Suprapubic skin (tissue), 4 donors: ENCODE measurements at regions not wholly inside any gene's neighbourhood (a gene's known extent, or its start where the extent isn't known, plus 50 kb on each side); places are given as distances from the start of the nearest gene placed in this dataset.
"Not testable (repeated sequence)": the region's sequence is repeated elsewhere in the genome, so short reads cannot be mapped to it uniquely, and the experiment has no call there.

Source experiments
- DNase-seq, 2 donors: peaks; one replicate each; pipeline ENCODE4 v3.0.0-alpha.2; 2019; ENCODE audit warnings: low spot score in 2 of 2
- H3K27ac ChIP-seq: fragments of 200-600 bp; sonication (generic); one replicate; pipeline ENCODE4 v1.5.1; 2019
- H3K27me3 ChIP-seq: fragments of 200-600 bp; sonication (generic); one replicate; pipeline ENCODE4 v1.5.1; 2019
- H3K36me3 ChIP-seq: fragments of 200-600 bp; sonication (generic); one replicate; pipeline ENCODE4 v1.5.1; 2019
- H3K4me1 ChIP-seq: fragments of 200-600 bp; sonication (generic); one replicate; pipeline ENCODE4 v1.5.1; 2019
- H3K4me3 ChIP-seq: fragments of 200-600 bp; sonication (generic); one replicate; pipeline ENCODE4 v1.5.1; 2019; ENCODE audit warnings: mild to moderate bottlenecking
- H3K9me3 ChIP-seq: fragments of 200-600 bp; sonication (generic); one replicate; pipeline ENCODE4 v1.5.1; 2019
- EP300 ChIP-seq: sonication (generic); formaldehyde crosslinking; IDR thresholded peaks from one replicate; pipeline ENCODE4 v1.6.1; 2017; ENCODE audit warnings: antibody characterized with exemption
- POLR2A ChIP-seq, 2 donors: fragments of 450-650 bp; IDR thresholded peaks; one replicate each; pipeline ENCODE4 v1.6.1; 2017; ENCODE audit warnings: antibody characterized with exemption in 2 of 2, mild to moderate bottlenecking in 2 of 2, moderate library complexity in 2 of 2
- POLR2AphosphoS5 ChIP-seq, 3 donors: sonication (generic); formaldehyde crosslinking; IDR thresholded peaks; one replicate each; pipeline ENCODE4 v1.6.1; 2017; ENCODE audit warnings: antibody characterized with exemption in 3 of 3
- WGBS: methylation state at CpG from one replicate; pipeline ENCODE4 v1.1.5; 2018; 5-methylcytosine and 5-hydroxymethylcytosine counted together
- TF ChIP-seq, protein P1 (sequence below), 2 donors: fragments of 200-600 bp in 1 of 2; fragments of 450-650 bp in 1 of 2; sonication (generic) in 1 of 2; IDR thresholded peaks; one replicate each; pipeline ENCODE4 v1.5.1; 2016 to 2019; ENCODE audit warnings: antibody characterized with exemption in 2 of 2, mild to moderate bottlenecking in 1 of 2, moderate library complexity in 1 of 2

GRCh38 chr9:30932226-30932625 is 1452.2 kb upstream of the ACO1 start:
- Histone ChIP-seq H3K27ac (no peak overlapping the region), H3K36me3 (no peaks in the 10 kb centered on the region), H3K9me3 (no peaks in the 10 kb centered on the region), H3K4me3 (no peak overlapping the region), H3K4me1 (no peaks in the 10 kb centered on the region), H3K27me3 (no peaks in the 10 kb centered on the region)
- DNase-seq, result no peak
- WGBS, result 71% methylated on average over 2 of the region's 2 CpGs
- TF ChIP-seq POLR2AphosphoS5 (IDR thresholded peaks at IDR 0.05) (no peak), POLR2A (IDR thresholded peaks at IDR 0.05) (no peak), EP300 (no peak)
- TF ChIP-seq, protein P1, sequence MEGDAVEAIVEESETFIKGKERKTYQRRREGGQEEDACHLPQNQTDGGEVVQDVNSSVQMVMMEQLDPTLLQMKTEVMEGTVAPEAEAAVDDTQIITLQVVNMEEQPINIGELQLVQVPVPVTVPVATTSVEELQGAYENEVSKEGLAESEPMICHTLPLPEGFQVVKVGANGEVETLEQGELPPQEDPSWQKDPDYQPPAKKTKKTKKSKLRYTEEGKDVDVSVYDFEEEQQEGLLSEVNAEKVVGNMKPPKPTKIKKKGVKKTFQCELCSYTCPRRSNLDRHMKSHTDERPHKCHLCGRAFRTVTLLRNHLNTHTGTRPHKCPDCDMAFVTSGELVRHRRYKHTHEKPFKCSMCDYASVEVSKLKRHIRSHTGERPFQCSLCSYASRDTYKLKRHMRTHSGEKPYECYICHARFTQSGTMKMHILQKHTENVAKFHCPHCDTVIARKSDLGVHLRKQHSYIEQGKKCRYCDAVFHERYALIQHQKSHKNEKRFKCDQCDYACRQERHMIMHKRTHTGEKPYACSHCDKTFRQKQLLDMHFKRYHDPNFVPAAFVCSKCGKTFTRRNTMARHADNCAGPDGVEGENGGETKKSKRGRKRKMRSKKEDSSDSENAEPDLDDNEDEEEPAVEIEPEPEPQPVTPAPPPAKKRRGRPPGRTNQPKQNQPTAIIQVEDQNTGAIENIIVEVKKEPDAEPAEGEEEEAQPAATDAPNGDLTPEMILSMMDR (IDR thresholded peaks at IDR 0.05), result no peak

DNA sequence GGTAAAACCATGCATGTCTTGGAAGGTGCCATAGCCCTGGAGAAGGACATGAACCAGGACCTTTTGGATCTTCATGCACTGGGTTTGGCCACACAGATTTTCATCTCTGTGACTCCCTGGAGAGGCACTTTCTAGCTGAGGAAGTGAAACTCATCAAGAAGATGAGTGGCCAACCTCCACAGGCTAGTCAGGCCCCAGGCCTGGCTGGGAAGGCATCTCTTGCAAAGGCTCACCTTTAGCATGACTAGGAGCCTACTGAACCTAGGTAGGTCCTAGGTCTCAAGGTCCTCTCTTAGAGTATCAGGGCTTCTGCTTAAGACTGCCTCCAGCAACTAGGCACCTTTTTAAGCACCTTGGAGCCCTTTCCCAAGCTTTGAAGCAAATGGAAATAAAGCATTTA is 1448.7 kb upstream of the ACO1 start:
- H3K4me1 ChIP-seq, result no peaks in the 10 kb centered on the region
- no peaks in the 10 kb centered on the region for H3K36me3 ChIP-seq
- no peaks in the 10 kb centered on the region for H3K9me3 ChIP-seq
- no peaks in the 10 kb centered on the region for H3K27me3 ChIP-seq
- DNase-seq, result no peak
- no peak overlapping the region for H3K4me3 ChIP-seq
- TF ChIP-seq EP300, result no peak
- no peak for TF ChIP-seq POLR2AphosphoS5 (IDR thresholded peaks at IDR 0.05)
- TF ChIP-seq, protein P1 (IDR thresholded peaks at IDR 0.05), result no peak
- TF ChIP-seq POLR2A (IDR thresholded peaks at IDR 0.05), result no peak
- no peak overlapping the region for H3K27ac ChIP-seq

GRCh38 chr9:30937106-30937505 is 1447.3 kb upstream of the ACO1 start:
- Histone ChIP-seq H3K9me3 (no peaks in the 10 kb centered on the region), H3K4me3 (no peak overlapping the region), H3K27me3 (no peaks in the 10 kb centered on the region), H3K27ac (no peak overlapping the region), H3K36me3 (no peaks in the 10 kb centered on the region), H3K4me1 (no peaks in the 10 kb centered on the region)
- TF ChIP-seq POLR2A (IDR thresholded peaks at IDR 0.05) (no peak), EP300 (no peak), POLR2AphosphoS5 (IDR thresholded peaks at IDR 0.05) (no peak)
- TF ChIP-seq, protein P1 (IDR thresholded peaks at IDR 0.05), result no peak
- 89% methylated on average over 4 of the region's 4 CpGs for WGBS
- no peak for DNase-seq

DNA sequence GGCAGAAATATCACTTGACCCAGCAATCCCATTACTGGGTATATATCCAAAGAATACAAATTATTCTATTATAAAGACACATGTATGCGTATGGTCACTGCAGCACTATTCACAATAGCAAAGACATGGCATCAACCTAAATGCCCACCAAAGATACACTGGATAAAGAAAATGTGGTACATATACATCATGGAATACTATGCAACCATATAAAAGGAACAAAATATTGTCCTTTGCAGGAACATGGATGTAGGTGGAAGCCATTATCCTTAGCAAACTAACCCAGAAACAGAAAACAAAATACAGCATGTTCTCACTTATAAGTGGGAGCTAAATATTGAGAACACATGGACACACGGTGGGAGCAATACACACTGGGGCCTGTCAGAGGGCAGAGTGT is 1441.6 kb upstream of the ACO1 start:
- H3K9me3 ChIP-seq, DNase-seq, H3K4me1 ChIP-seq, H3K4me3 ChIP-seq, H3K27ac ChIP-seq, H3K36me3 ChIP-seq, H3K27me3 ChIP-seq: not testable (repeated sequence)
- WGBS, result 90% methylated on average over 2 of the region's 2 CpGs

DNA sequence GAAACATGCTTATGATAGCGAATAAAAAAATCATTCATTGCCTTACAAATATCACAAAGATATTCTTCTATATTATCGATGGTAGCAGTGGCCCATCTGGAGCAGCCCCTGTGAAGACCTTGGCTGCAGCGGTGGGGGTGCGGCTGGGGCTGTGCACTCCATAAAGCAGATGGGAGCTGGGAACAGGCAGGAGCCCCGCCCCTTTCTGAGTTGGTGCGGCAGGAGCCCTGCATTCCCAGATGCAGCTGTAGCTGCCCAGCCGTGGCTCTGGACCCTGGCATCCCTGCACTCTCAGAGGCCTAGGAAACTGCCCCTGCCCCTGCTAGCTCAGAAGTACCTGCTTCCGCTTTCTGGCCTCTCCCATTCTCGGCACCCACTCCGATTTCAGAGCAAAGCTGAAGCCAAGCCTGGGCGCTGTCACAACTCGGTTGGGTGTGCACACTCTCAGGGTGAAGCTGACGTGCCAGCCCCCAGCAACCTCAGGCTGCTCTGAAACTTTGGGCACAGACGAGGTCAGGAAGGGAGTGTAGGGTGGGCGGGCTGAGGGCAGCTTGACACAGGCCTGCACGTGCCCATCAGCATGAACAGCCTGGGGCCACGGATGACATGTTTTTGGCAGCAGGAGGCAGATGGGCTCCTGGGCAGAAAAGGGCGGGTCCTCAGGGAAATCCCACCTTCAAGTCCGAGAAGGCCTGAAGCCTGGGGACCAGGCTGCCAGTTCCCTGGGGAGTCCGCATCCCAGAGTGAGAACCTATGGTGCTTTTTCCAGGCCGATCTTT is 1440.8 kb upstream of the ACO1 start:
- H3K4me1 ChIP-seq, result no peaks in the 10 kb centered on the region
- H3K4me3 ChIP-seq, result no peak overlapping the region
- no peaks in the 10 kb centered on the region for H3K27me3 ChIP-seq
- no peaks in the 10 kb centered on the region for H3K9me3 ChIP-seq
- H3K36me3 ChIP-seq, result no peaks in the 10 kb centered on the region
- no peak overlapping the region for H3K27ac ChIP-seq
- DNase-seq, result peak in 1 of 2 donors; percentile 54
- WGBS, result 83% methylated on average over 17 of the region's 21 CpGs
- TF ChIP-seq EP300 (no peak), POLR2AphosphoS5 (IDR thresholded peaks at IDR 0.05) (no peak), POLR2A (IDR thresholded peaks at IDR 0.05) (no peak)
- TF ChIP-seq, protein P1 (IDR thresholded peaks at IDR 0.05), result no peak

- no peak overlapping the region for H3K4me3 ChIP-seq
- TF ChIP-seq, protein P1 (IDR thresholded peaks at IDR 0.05), result no peak
- TF ChIP-seq POLR2A (IDR thresholded peaks at IDR 0.05) (no peak), POLR2AphosphoS5 (IDR thresholded peaks at IDR 0.05) (no peak), EP300 (no peak)
- H3K36me3 ChIP-seq, result no peaks in the 10 kb centered on the region
- 98% methylated on average over 5 of the region's 6 CpGs for WGBS
- no peaks in the 10 kb centered on the region for H3K4me1 ChIP-seq
- H3K27ac ChIP-seq, result no peak overlapping the region
- H3K27me3 ChIP-seq, result no peaks in the 10 kb centered on the region
- DNase-seq, result no peak
- no peaks in the 10 kb centered on the region for H3K9me3 ChIP-seq
Observed at GRCh38 chr9:30944225-30944569, 1440.2 kb upstream of the ACO1 start.
